ENCODE measurements at regions not wholly inside any gene's neighbourhood (a gene's known extent, or its start where the extent isn't known, plus 50 kb on each side); places are given as distances from the start of the nearest gene placed in this dataset.

DNA sequence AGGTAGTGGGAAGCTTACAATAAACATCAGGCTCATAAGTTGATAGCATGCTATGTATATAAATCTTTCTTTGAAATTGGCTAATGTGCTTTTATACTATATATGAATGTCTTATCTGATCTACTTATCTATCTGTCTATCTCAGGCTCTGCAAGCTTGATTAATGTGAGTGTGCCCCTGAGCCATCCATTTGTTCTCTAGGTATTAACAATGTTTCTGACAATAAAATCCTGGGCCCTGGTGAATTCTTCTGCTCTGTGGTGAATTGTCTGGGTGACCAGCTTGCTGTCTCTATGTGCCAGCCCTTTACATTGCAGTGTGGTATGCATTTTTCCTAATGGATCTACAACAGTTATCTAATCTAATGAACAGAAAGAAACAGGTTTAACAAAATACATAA lies 295.9 kb downstream of the HRH4 start:
- DNase-seq (ENCODE audit: low read depth) = no peak
- no peak overlapping the region for H3K4me3 ChIP-seq (ENCODE audit: low read depth, low read length)
- TF ChIP-seq, protein P1, sequence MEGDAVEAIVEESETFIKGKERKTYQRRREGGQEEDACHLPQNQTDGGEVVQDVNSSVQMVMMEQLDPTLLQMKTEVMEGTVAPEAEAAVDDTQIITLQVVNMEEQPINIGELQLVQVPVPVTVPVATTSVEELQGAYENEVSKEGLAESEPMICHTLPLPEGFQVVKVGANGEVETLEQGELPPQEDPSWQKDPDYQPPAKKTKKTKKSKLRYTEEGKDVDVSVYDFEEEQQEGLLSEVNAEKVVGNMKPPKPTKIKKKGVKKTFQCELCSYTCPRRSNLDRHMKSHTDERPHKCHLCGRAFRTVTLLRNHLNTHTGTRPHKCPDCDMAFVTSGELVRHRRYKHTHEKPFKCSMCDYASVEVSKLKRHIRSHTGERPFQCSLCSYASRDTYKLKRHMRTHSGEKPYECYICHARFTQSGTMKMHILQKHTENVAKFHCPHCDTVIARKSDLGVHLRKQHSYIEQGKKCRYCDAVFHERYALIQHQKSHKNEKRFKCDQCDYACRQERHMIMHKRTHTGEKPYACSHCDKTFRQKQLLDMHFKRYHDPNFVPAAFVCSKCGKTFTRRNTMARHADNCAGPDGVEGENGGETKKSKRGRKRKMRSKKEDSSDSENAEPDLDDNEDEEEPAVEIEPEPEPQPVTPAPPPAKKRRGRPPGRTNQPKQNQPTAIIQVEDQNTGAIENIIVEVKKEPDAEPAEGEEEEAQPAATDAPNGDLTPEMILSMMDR (IDR thresholded peaks at IDR 0.05; ENCODE audit: insufficient read depth, low read depth, low read length) = no peak

- no peak overlapping the region for H3K4me3 ChIP-seq (ENCODE audit: low read depth, low read length)
- TF ChIP-seq, protein P1 (IDR thresholded peaks at IDR 0.05; ENCODE audit: insufficient read depth, low read depth, low read length) = no peak
- no peak for DNase-seq (ENCODE audit: low read depth)
Measured at GRCh38 chr18:24757134-24757533, 296.7 kb downstream of the HRH4 start.

DNA sequence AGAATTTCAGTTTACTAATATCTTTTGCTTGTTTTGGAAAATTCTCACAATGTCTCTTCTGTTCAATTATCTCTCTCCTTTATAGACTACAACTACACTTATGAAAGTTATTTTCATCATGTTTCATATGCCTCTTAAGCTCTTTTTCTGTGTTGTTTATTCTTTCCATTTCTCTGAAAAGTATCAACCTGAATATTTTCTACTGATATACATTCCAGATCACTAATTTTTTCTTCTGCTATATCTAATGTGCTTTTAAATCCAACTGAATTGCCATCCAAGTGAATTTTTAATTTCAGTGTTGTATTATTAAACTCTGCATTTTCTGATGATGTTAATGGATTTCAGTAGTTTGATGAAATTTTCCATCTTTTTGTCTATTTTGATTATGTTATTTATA lies 301.3 kb downstream of the HRH4 start:
- TF ChIP-seq, protein P1 (IDR thresholded peaks at IDR 0.05; ENCODE audit: insufficient read depth, low read depth, low read length) = no peak
- H3K4me3 ChIP-seq (ENCODE audit: low read depth, low read length) = no peak overlapping the region
- no peak for DNase-seq (ENCODE audit: low read depth)

GRCh38 chr18:24762511-24762910 lies 302.1 kb downstream of the HRH4 start:
- H3K4me3 ChIP-seq (ENCODE audit: low read depth, low read length) = no peak overlapping the region
- peak; percentile 3 for DNase-seq (ENCODE audit: low read depth)
- TF ChIP-seq, protein P1 (IDR thresholded peaks at IDR 0.05; ENCODE audit: insufficient read depth, low read depth, low read length) = no peak

GRCh38 chr18:24763765-24764513 lies 303.5 kb downstream of the HRH4 start:
- no peak overlapping the region for H3K4me3 ChIP-seq (ENCODE audit: low read depth, low read length)
- TF ChIP-seq, protein P1 (IDR thresholded peaks at IDR 0.05; ENCODE audit: insufficient read depth, low read depth, low read length) = no peak
- peak; percentile 26 for DNase-seq (ENCODE audit: low read depth)

DNA sequence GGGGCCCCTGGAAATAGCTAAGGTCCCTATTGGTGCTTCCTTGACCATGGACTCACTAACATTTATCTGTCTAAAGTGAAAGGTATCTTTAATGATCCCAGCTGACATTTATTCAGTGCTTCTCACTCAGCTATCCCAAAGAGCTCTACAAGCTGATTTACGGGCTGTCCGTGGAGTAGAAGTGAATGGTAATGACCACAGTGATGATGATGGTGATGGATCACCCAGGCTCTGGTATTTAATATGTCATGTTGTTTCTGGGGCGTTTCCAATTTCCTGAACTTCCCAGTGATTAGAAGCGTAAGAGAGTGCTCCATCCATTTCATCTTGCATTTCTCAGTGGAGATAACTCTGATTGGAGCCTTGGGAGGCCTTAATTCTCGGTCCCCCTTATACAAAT lies 304.3 kb downstream of the HRH4 start:
- H3K4me3 ChIP-seq (ENCODE audit: low read depth, low read length) = no peak overlapping the region
- DNase-seq (ENCODE audit: low read depth) = no peak
- TF ChIP-seq, protein P1 (IDR thresholded peaks at IDR 0.05; ENCODE audit: insufficient read depth, low read depth, low read length) = no peak

GRCh38 chr18:24766376-24766775 lies 305.9 kb downstream of the HRH4 start:
- TF ChIP-seq, protein P1 (IDR thresholded peaks at IDR 0.05; ENCODE audit: insufficient read depth, low read depth, low read length) = no peak
- no peak overlapping the region for H3K4me3 ChIP-seq (ENCODE audit: low read depth, low read length)
- no peak for DNase-seq (ENCODE audit: low read depth)

Measured in fibroblast of villous mesenchyme (primary cell).